GM21526 (cell line): ENCODE measurements at regions not wholly inside any gene's neighbourhood (a gene's known extent, or its start where the extent isn't known, plus 50 kb on each side); places are given as distances from the start of the nearest gene placed in this dataset.
A peak's percentile ranks its signal among the peaks of the same experiment; 100 is the strongest.

ENCODE experiments used
- ATAC-seq: cut with Tn5 transposase; IDR thresholded peaks from one replicate; pipeline ENCODE4 v1.9.1; 2021; ENCODE audit warnings: moderate library complexity; ENCODE audit not compliant: unreplicated experiment, low FRiP score

- peak; percentile 47 for ATAC-seq
Observed at GRCh38 chr17:72419866-72420774, 299.3 kb downstream of the SOX9 start.

- no peak for ATAC-seq
Observed at GRCh38 chr17:72420775-72421127, 299.9 kb downstream of the SOX9 start.

- peak; percentile 47 for ATAC-seq
Observed at GRCh38 chr17:72421128-72422092, 300.6 kb downstream of the SOX9 start.

GRCh38 chr17:72422204-72422504 is 301.3 kb downstream of the SOX9 start:
- no peak for ATAC-seq

- peak; percentile 34 for ATAC-seq
Observed at GRCh38 chr17:72422505-72423285, 301.9 kb downstream of the SOX9 start.

DNA sequence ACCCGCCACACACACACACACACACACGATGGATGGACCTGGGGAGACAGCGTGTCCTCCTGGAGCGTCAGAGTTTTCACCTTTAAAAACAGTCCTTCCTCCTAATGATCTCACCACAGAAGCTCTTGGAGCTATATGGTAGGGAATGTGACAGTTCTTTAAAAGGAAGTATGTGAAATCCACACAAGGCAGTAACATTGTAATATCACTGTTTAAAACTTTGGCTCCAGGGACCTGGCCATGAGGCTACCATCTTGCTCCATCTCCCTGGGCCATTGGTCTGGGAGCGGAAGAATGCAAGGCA is 302.4 kb downstream of the SOX9 start:
- ATAC-seq = no peak

GRCh38 chr17:72423718-72424117 is 302.9 kb downstream of the SOX9 start:
- ATAC-seq = no peak

- no peak for ATAC-seq
Observed at GRCh38 chr17:72424505-72425117, 303.8 kb downstream of the SOX9 start.

GRCh38 chr17:72425133-72425793 is 304.4 kb downstream of the SOX9 start:
- ATAC-seq = no peak

DNA sequence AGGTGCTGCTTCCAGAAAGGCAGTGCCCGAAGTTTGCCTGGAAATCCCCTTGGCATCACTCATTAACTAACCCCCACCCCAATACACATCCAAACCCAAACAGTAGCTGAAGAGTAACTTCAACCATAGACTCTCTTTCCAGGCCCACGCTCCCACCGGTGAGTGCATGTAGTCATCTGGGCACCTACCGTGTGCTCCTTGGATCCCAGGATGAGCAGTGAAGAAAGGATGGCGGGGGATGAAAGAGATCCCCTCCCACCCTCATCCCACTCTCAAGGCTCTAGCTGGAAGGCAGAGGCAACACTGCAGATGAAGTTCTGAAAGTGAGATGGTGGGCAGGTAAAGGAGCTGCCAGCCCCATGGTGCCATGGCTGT is 305.0 kb downstream of the SOX9 start:
- ATAC-seq = no peak

GRCh38 chr17:72426321-72426720 is 305.5 kb downstream of the SOX9 start:
- no peak for ATAC-seq

- no peak for ATAC-seq
Observed at GRCh38 chr17:72426948-72427760, 306.3 kb downstream of the SOX9 start.

DNA sequence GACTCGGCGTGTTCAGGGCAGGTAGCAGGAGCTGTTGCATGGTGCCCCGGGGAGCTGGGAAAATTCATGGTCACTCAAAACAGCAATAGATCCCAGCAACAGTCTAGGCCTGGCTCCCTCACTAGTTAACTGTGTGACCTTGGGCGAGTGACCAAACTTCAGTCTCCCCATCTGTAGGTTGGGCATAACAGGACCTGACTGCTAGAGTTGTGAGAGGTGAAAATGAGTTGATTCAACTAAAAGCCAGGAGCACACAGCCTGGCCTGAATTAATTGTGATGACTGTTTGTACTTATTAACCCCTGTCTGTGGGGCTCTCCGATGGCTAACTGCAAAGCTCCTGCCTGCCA is 306.9 kb downstream of the SOX9 start:
- no peak for ATAC-seq

GRCh38 chr17:72429066-72429638 is 308.3 kb downstream of the SOX9 start:
- no peak for ATAC-seq

GRCh38 chr17:72430611-72431432 is 310.0 kb downstream of the SOX9 start:
- no peak for ATAC-seq

- ATAC-seq = no peak
Observed at GRCh38 chr17:72432143-72432621, 311.4 kb downstream of the SOX9 start.

GRCh38 chr17:72432881-72433280 is 312.1 kb downstream of the SOX9 start:
- no peak for ATAC-seq

GRCh38 chr17:72433797-72434196 is 313.0 kb downstream of the SOX9 start:
- no peak for ATAC-seq
